ENCODE measurements at regions not wholly inside any gene's neighbourhood (a gene's known extent, or its start where the extent isn't known, plus 50 kb on each side); places are given as distances from the start of the nearest gene placed in this dataset.

GRCh38 chr2:226667736-226668135, 131.9 kb downstream of the IRS1 start:
- Histone ChIP-seq H3K4me2 (no peak overlapping the region), H3K27me3 (no peaks in the 10 kb centered on the region), H3K27ac (no peak overlapping the region), H3K9me3 (no peaks in the 10 kb centered on the region), H3K4me3 (no peak overlapping the region), H3K9ac (no peak overlapping the region), H3K36me3 (no peaks in the 10 kb centered on the region), H3K4me1 (no peaks in the 10 kb centered on the region; the same call in none of the 2 replicates), H4K20me1 (no peaks in the 10 kb centered on the region)
- TF ChIP-seq Cebpa-rat (IDR thresholded peaks at IDR 0.05): no peak

GRCh38 chr2:226665306-226665831, 134.3 kb downstream of the IRS1 start:
- H3K9me3 ChIP-seq: no peaks in the 10 kb centered on the region
- H3K9ac ChIP-seq: no peak overlapping the region
- no peak overlapping the region for H3K4me2 ChIP-seq
- H3K4me3 ChIP-seq: no peak overlapping the region
- no peaks in the 10 kb centered on the region for H3K27me3 ChIP-seq
- H4K20me1 ChIP-seq: no peaks in the 10 kb centered on the region
- TF ChIP-seq Cebpa-rat (IDR thresholded peaks at IDR 0.05): no peak
- H3K36me3 ChIP-seq: no peaks in the 10 kb centered on the region
- no peaks in the 10 kb centered on the region for H3K4me1 ChIP-seq
- no peak overlapping the region for H3K27ac ChIP-seq

GRCh38 chr2:226664661-226665060, 135.0 kb downstream of the IRS1 start:
- no peak overlapping the region for H3K4me2 ChIP-seq
- H3K27ac ChIP-seq: no peak overlapping the region
- no peaks in the 10 kb centered on the region for H3K4me1 ChIP-seq
- no peaks in the 10 kb centered on the region for H3K9me3 ChIP-seq
- no peaks in the 10 kb centered on the region for H3K27me3 ChIP-seq
- no peak overlapping the region for H3K4me3 ChIP-seq
- H3K36me3 ChIP-seq: no peaks in the 10 kb centered on the region
- H3K9ac ChIP-seq: no peak overlapping the region
- no peak for TF ChIP-seq Cebpa-rat (IDR thresholded peaks at IDR 0.05)
- no peaks in the 10 kb centered on the region for H4K20me1 ChIP-seq

- no peak overlapping the region for H3K4me3 ChIP-seq
- H3K27me3 ChIP-seq: no peaks in the 10 kb centered on the region
- H3K9me3 ChIP-seq: no peaks in the 10 kb centered on the region
- H4K20me1 ChIP-seq: no peaks in the 10 kb centered on the region
- peaks cover 3% of the 10 kb centered on the region for H3K4me1 ChIP-seq
- no peak for TF ChIP-seq Cebpa-rat (IDR thresholded peaks at IDR 0.05)
- H3K9ac ChIP-seq: no peak overlapping the region
- no peak overlapping the region for H3K27ac ChIP-seq
- no peak overlapping the region for H3K4me2 ChIP-seq
- no peaks in the 10 kb centered on the region for H3K36me3 ChIP-seq
Measured at GRCh38 chr2:226664140-226664539, 135.5 kb downstream of the IRS1 start.

- Histone ChIP-seq H3K4me1 (peaks cover 11% of the 10 kb centered on the region), H3K4me3 (no peak overlapping the region), H4K20me1 (no peaks in the 10 kb centered on the region), H3K27me3 (no peaks in the 10 kb centered on the region), H3K36me3 (no peaks in the 10 kb centered on the region), H3K27ac (no peak overlapping the region), H3K9me3 (no peaks in the 10 kb centered on the region), H3K4me2 (no peak overlapping the region), H3K9ac (no peak overlapping the region)
- TF ChIP-seq Cebpa-rat (IDR thresholded peaks at IDR 0.05): no peak
Measured at GRCh38 chr2:226661789-226662545, 137.7 kb downstream of the IRS1 start.

- Histone ChIP-seq H3K9me3 (no peaks in the 10 kb centered on the region), H3K27ac (no peak overlapping the region), H4K20me1 (no peaks in the 10 kb centered on the region), H3K4me1 (peaks cover 11% of the 10 kb centered on the region), H3K4me3 (no peak overlapping the region), H3K27me3 (no peaks in the 10 kb centered on the region), H3K36me3 (no peaks in the 10 kb centered on the region), H3K4me2 (no peak overlapping the region), H3K9ac (no peak overlapping the region)
- no peak for TF ChIP-seq Cebpa-rat (IDR thresholded peaks at IDR 0.05)
Measured at GRCh38 chr2:226660526-226660925, 139.1 kb downstream of the IRS1 start.

- H4K20me1 ChIP-seq: no peaks in the 10 kb centered on the region
- H3K4me2 ChIP-seq: no peak overlapping the region
- no peaks in the 10 kb centered on the region for H3K9me3 ChIP-seq
- H3K27me3 ChIP-seq: no peaks in the 10 kb centered on the region
- H3K4me3 ChIP-seq: no peak overlapping the region
- H3K9ac ChIP-seq: no peak overlapping the region
- H3K4me1 ChIP-seq: peaks cover 11% of the 10 kb centered on the region
- no peaks in the 10 kb centered on the region for H3K36me3 ChIP-seq
- no peak overlapping the region for H3K27ac ChIP-seq
- TF ChIP-seq Cebpa-rat (IDR thresholded peaks at IDR 0.05): no peak
Measured at GRCh38 chr2:226660124-226660523, 139.5 kb downstream of the IRS1 start.

- H3K4me1 ChIP-seq: peaks cover 11% of the 10 kb centered on the region
- H3K9me3 ChIP-seq: no peaks in the 10 kb centered on the region; the same call in 1 of the 2 replicates
- no peaks in the 10 kb centered on the region for H3K27me3 ChIP-seq
- H3K27ac ChIP-seq: no peak overlapping the region
- no peaks in the 10 kb centered on the region for H3K36me3 ChIP-seq
- H3K9ac ChIP-seq: no peak overlapping the region
- no peak overlapping the region for H3K4me3 ChIP-seq
- no peaks in the 10 kb centered on the region for H4K20me1 ChIP-seq
- TF ChIP-seq Cebpa-rat (IDR thresholded peaks at IDR 0.05): no peak
- H3K4me2 ChIP-seq: 0 out of 2 replicates have a peak overlapping the region, but pooled peaks have one; percentile 20
Measured at GRCh38 chr2:226659410-226659809, 140.2 kb downstream of the IRS1 start.

GRCh38 chr2:226658555-226658954, 141.1 kb downstream of the IRS1 start:
- Histone ChIP-seq H4K20me1 (no peaks in the 10 kb centered on the region), H3K27me3 (no peaks in the 10 kb centered on the region), H3K4me2 (peak overlapping the region; percentile 20), H3K27ac (no peak overlapping the region), H3K4me3 (no peak overlapping the region), H3K36me3 (no peaks in the 10 kb centered on the region), H3K4me1 (peaks cover 11% of the 10 kb centered on the region), H3K9me3 (no peaks in the 10 kb centered on the region; the same call in 1 of the 2 replicates), H3K9ac (no peak overlapping the region)
- TF ChIP-seq Cebpa-rat (IDR thresholded peaks at IDR 0.05): no peak

- no peak overlapping the region for H3K4me3 ChIP-seq
- H3K9ac ChIP-seq: no peak overlapping the region
- no peaks in the 10 kb centered on the region; the same call in 1 of the 2 replicates for H3K9me3 ChIP-seq
- H3K27me3 ChIP-seq: no peaks in the 10 kb centered on the region
- H3K4me2 ChIP-seq: no peak overlapping the region
- H4K20me1 ChIP-seq: no peaks in the 10 kb centered on the region
- no peak for TF ChIP-seq Cebpa-rat (IDR thresholded peaks at IDR 0.05)
- peaks cover 15% of the 10 kb centered on the region for H3K4me1 ChIP-seq
- no peak overlapping the region for H3K27ac ChIP-seq
- H3K36me3 ChIP-seq: no peaks in the 10 kb centered on the region
Measured at GRCh38 chr2:226657340-226658053, 142.1 kb downstream of the IRS1 start.
